Prostate gland (tissue), 2 donors: ENCODE measurements at regions not wholly inside any gene's neighbourhood (a gene's known extent, or its start where the extent isn't known, plus 50 kb on each side); places are given as distances from the start of the nearest gene placed in this dataset.

Experiments used
- DNase-seq: peaks from one replicate; pipeline ENCODE4 v3.0.0-alpha.2; 2019; ENCODE audit warnings: low spot score
- H3K27ac ChIP-seq, 2 donors: fragments of 200-600 bp; sonication (generic); 2 replicates each; pipeline ENCODE4 v1.5.1; 2017 to 2019
- H3K27me3 ChIP-seq: fragments of 200-600 bp; sonication (generic); replicated peaks from 2 replicates; pipeline ENCODE4 v1.5.1; 2019; ENCODE audit not compliant: insufficient read depth
- H3K36me3 ChIP-seq, 2 donors: fragments of 200-600 bp; sonication (generic); 1 replicate in 1 of 2; 2 replicates in 1 of 2; pipeline versions ENCODE4 v1.5.1 to v1.8.1; 2017 to 2019
- H3K4me1 ChIP-seq: fragments of 200-600 bp; sonication (generic); replicated peaks from 2 replicates; pipeline ENCODE4 v1.5.1; 2019
- H3K4me3 ChIP-seq, 2 donors: fragments of 200-600 bp; sonication (generic); 2 replicates each; pipeline ENCODE4 v1.5.1; 2017 to 2019
- H3K9me3 ChIP-seq: fragments of 200-600 bp; sonication (generic); 2 replicates; pipeline ENCODE4 v1.5.1; 2017
- POLR2A ChIP-seq: fragments of 450-650 bp; IDR thresholded peaks from one replicate; pipeline ENCODE4 v1.6.1; 2016; ENCODE audit warnings: antibody characterized with exemption, mild to moderate bottlenecking
- POLR2AphosphoS5 ChIP-seq: sonication (generic); formaldehyde crosslinking; IDR thresholded peaks from one replicate; pipeline ENCODE4 v1.6.1; 2017; ENCODE audit warnings: antibody characterized with exemption
- WGBS: methylation state at CpG from one replicate; pipeline ENCODE4 v1.1.5; 2018; 5-methylcytosine and 5-hydroxymethylcytosine counted together
- intact Hi-C: fragments of 100-400 bp; cut with DNase I; formaldehyde crosslinking; loops from one replicate; pipeline ENCODE4 v1.14.2; 2022
- TF ChIP-seq, protein P1 (sequence below), 4 experiments: fragments of 200-600 bp in 2 of 4; fragments of 450-650 bp in 2 of 4; sonication (generic) in 2 of 4; IDR thresholded peaks; 1 replicate in 3 of 4; 2 replicates in 1 of 4; pipeline ENCODE4 v1.5.1; 2016 to 2019; ENCODE audit warnings: antibody characterized with exemption in 4 of 4, mild to moderate bottlenecking in 2 of 4, moderate library complexity in 2 of 4

GRCh38 chr3:178405531-178405930 is 130.7 kb upstream of the KCNMB2 start:
- DNase-seq = no peak
- Histone ChIP-seq H3K4me3 (no peak overlapping the region), H3K27ac (no peak overlapping the region), H3K9me3 (no peaks in the 10 kb centered on the region), H3K36me3 (no peaks in the 10 kb centered on the region), H3K4me1 (no peaks in the 10 kb centered on the region), H3K27me3 (no peaks in the 10 kb centered on the region)
- WGBS = 25% methylated on average over 2 of the region's 2 CpGs
- intact Hi-C loops = no loop called here
- no peak for TF ChIP-seq POLR2A
- TF ChIP-seq, protein P1, sequence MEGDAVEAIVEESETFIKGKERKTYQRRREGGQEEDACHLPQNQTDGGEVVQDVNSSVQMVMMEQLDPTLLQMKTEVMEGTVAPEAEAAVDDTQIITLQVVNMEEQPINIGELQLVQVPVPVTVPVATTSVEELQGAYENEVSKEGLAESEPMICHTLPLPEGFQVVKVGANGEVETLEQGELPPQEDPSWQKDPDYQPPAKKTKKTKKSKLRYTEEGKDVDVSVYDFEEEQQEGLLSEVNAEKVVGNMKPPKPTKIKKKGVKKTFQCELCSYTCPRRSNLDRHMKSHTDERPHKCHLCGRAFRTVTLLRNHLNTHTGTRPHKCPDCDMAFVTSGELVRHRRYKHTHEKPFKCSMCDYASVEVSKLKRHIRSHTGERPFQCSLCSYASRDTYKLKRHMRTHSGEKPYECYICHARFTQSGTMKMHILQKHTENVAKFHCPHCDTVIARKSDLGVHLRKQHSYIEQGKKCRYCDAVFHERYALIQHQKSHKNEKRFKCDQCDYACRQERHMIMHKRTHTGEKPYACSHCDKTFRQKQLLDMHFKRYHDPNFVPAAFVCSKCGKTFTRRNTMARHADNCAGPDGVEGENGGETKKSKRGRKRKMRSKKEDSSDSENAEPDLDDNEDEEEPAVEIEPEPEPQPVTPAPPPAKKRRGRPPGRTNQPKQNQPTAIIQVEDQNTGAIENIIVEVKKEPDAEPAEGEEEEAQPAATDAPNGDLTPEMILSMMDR (IDR thresholded peaks at IDR 0.05) = no peak

DNA sequence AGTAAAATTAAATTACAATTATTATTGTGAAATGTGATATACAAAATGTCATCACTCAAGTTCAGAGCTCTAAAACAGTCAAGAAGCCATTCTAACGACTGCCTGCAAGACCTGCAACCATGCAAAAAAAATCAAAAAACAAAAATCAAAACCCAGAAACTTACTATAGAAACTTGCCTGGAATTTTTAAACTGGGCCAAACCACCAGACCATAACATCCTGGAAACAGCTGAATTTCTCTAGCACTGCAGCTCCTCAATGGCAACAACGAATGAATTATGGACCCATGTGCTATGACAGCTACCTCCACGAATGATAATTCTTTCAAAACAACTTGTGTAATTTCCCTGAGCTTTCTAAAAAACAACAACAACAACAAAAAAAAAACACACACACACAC is 130.0 kb upstream of the KCNMB2 start:
- H3K27ac ChIP-seq = no peak overlapping the region
- WGBS = 58% methylated on average over 3 of the region's 3 CpGs
- H3K36me3 ChIP-seq = no peaks in the 10 kb centered on the region
- H3K4me3 ChIP-seq = no peak overlapping the region
- no peaks in the 10 kb centered on the region for H3K27me3 ChIP-seq
- no peaks in the 10 kb centered on the region for H3K9me3 ChIP-seq
- no peak for TF ChIP-seq POLR2AphosphoS5
- TF ChIP-seq POLR2A = no peak
- TF ChIP-seq, protein P1 (IDR thresholded peaks at IDR 0.05) = no peak
- intact Hi-C loops = no loop called here
- H3K4me1 ChIP-seq = no peaks in the 10 kb centered on the region
- DNase-seq = no peak

DNA sequence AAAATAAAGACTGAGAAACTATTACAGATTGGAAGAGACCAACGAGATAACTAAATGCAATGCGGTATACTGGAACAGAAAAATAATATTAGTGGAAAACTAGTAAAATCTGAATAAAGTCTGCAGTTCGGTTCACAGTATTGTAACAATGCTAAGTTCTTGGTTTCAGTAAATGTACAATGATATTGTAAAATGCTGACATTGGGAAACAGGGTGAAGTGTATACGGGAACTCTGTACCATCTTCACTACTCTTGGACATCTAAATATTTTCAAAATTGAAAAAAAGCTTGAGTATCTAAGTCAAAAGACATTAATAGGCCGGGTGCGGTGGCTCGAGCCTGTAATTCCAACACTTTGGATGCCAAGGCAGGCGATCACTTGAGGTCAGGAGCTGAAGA is 120.9 kb upstream of the KCNMB2 start:
- Histone ChIP-seq H3K4me1 (no peaks in the 10 kb centered on the region), H3K27me3 (no peaks in the 10 kb centered on the region), H3K27ac (no peak overlapping the region), H3K9me3 (no peaks in the 10 kb centered on the region), H3K4me3 (no peak overlapping the region), H3K36me3 (no peaks in the 10 kb centered on the region)
- no peak for DNase-seq
- TF ChIP-seq POLR2AphosphoS5 (no peak), POLR2A (no peak)
- TF ChIP-seq, protein P1 (IDR thresholded peaks at IDR 0.05) = no peak
- WGBS = 92% methylated on average over 8 of the region's 8 CpGs
- intact Hi-C loops = no loop called here

DNA sequence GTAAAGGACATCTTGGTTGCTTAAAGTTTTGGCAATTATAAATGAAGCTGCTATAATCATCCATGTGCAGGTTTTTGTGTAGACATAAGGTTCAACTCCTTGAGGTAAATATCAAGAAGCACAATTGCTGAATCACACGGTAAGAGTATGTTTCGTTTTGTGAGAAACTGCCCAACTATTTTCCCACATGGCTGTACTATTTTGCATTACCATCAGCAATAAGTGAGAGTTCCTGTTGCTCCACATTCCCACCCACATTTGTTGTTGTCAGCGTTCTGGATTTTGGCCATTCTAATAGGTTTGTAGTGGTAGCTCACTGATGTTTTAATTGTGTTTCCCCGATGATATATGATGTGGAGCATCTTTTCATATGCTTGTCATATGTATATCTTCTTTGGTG is 118.5 kb upstream of the KCNMB2 start:
- 87% methylated on average over 4 of the region's 4 CpGs for WGBS

GRCh38 chr3:178419071-178419470 is 117.2 kb upstream of the KCNMB2 start:
- intact Hi-C loops = no loop called here
- TF ChIP-seq POLR2AphosphoS5 (no peak), POLR2A (no peak)
- TF ChIP-seq, protein P1 (IDR thresholded peaks at IDR 0.05) = no peak
- Histone ChIP-seq H3K27ac (no peak overlapping the region), H3K9me3 (no peaks in the 10 kb centered on the region), H3K4me1 (no peaks in the 10 kb centered on the region), H3K4me3 (no peak overlapping the region), H3K36me3 (no peaks in the 10 kb centered on the region), H3K27me3 (no peaks in the 10 kb centered on the region)
- no peak for DNase-seq
- 32% methylated on average over 4 of the region's 4 CpGs for WGBS

More for the DNA sequence above, 118.5 kb upstream of the KCNMB2 start:
- H3K4me1 ChIP-seq = no peaks in the 10 kb centered on the region
- H3K4me3 ChIP-seq = no peak overlapping the region
- no peaks in the 10 kb centered on the region for H3K9me3 ChIP-seq
- no peak for DNase-seq
- intact Hi-C loops = no loop called here
- H3K27ac ChIP-seq = no peak overlapping the region
- H3K36me3 ChIP-seq = no peaks in the 10 kb centered on the region
- no peaks in the 10 kb centered on the region for H3K27me3 ChIP-seq
- TF ChIP-seq POLR2AphosphoS5 = no peak
- TF ChIP-seq, protein P1 (IDR thresholded peaks at IDR 0.05) = no peak
- no peak for TF ChIP-seq POLR2A
